Mucosa of rectum (tissue), 2 donors: ENCODE measurements at regions not wholly inside any gene's neighbourhood (a gene's known extent, or its start where the extent isn't known, plus 50 kb on each side); places are given as distances from the start of the nearest gene placed in this dataset.
"Not testable (repeated sequence)": the region's sequence is repeated elsewhere in the genome, so short reads cannot be mapped to it uniquely, and the experiment has no call there.

Source experiments
- H3K27ac ChIP-seq, 2 donors: one replicate each; pipeline ENCODE4 v1.7.0; 2013; ENCODE audit warnings: inconsistent platforms in 2 of 2, low read depth in 2 of 2, low read length in 2 of 2
- H3K27me3 ChIP-seq, 2 donors: one replicate each; pipeline ENCODE4 v1.7.0; 2013; ENCODE audit warnings: low read length in 2 of 2; ENCODE audit not compliant: control insufficient read depth in 2 of 2, insufficient read depth in 2 of 2
- H3K36me3 ChIP-seq, 2 donors: one replicate each; pipeline ENCODE4 v1.7.0; 2013; ENCODE audit warnings: low read length in 2 of 2; ENCODE audit not compliant: control insufficient read depth in 2 of 2, insufficient read depth in 2 of 2
- H3K4me1 ChIP-seq, 2 donors: one replicate each; pipeline ENCODE4 v1.7.0; 2013; ENCODE audit warnings: low read length in 2 of 2, mild to moderate bottlenecking in 1 of 2; ENCODE audit not compliant: control insufficient read depth in 2 of 2, insufficient read depth in 2 of 2
- H3K4me3 ChIP-seq, 2 donors: one replicate each; pipeline ENCODE4 v1.7.0; 2013; ENCODE audit warnings: low read length in 2 of 2
- H3K9ac ChIP-seq, 2 donors: one replicate each; pipeline ENCODE4 v1.7.0; 2013; ENCODE audit warnings: low read length in 2 of 2, low read depth in 1 of 2, mild to moderate bottlenecking in 1 of 2
- H3K9me3 ChIP-seq, 2 donors: one replicate each; pipeline ENCODE4 v1.7.0; 2013; ENCODE audit warnings: low read length in 2 of 2; ENCODE audit not compliant: control insufficient read depth in 2 of 2
- donor health status: healthy.
- donor health status: Normal muscosa, but diverticular disease.

DNA sequence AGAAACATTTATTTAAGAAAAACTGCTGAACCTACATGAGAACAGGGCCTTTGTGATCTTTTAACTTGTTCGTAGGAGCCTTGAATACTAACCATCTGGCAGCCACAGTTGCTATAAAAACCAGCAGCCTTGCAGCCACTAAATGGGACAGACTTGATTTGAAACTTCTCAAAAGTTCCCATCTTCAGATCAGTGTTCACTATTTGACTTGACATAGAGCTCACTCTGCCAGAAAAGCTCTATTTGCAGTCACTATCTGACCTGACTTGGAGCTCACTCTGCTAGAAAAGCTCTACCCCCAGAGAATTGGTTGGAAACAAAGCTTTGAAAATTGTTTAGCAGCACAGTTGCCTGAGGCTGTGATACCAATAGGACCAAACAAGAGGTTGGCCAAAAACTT, 119.3 kb upstream of the F13A1 start:
- Histone ChIP-seq H3K4me1 (no peaks in the 10 kb centered on the region), H3K4me3 (no peak overlapping the region), H3K27ac (no peak overlapping the region), H3K9me3 (no peaks in the 10 kb centered on the region), H3K27me3 (no peaks in the 10 kb centered on the region), H3K36me3 (no peaks in the 10 kb centered on the region), H3K9ac (no peak overlapping the region)

- H3K36me3 ChIP-seq: no peaks in the 10 kb centered on the region
- H3K27me3 ChIP-seq: no peaks in the 10 kb centered on the region
- H3K4me3 ChIP-seq: no peak overlapping the region
- H3K9ac ChIP-seq: no peak overlapping the region
- H3K27ac ChIP-seq: no peak overlapping the region
- H3K9me3 ChIP-seq: no peaks in the 10 kb centered on the region
- H3K4me1 ChIP-seq: no peaks in the 10 kb centered on the region
Observed at GRCh38 chr6:6452002-6452401, 131.5 kb upstream of the F13A1 start.

- Histone ChIP-seq H3K36me3 (no peaks in the 10 kb centered on the region), H3K27ac (no peak overlapping the region), H3K4me1 (no peaks in the 10 kb centered on the region), H3K27me3 (no peaks in the 10 kb centered on the region), H3K9me3 (no peaks in the 10 kb centered on the region), H3K4me3 (no peak overlapping the region), H3K9ac (no peak overlapping the region)
Observed at GRCh38 chr6:6453186-6453585, 132.7 kb upstream of the F13A1 start.

DNA sequence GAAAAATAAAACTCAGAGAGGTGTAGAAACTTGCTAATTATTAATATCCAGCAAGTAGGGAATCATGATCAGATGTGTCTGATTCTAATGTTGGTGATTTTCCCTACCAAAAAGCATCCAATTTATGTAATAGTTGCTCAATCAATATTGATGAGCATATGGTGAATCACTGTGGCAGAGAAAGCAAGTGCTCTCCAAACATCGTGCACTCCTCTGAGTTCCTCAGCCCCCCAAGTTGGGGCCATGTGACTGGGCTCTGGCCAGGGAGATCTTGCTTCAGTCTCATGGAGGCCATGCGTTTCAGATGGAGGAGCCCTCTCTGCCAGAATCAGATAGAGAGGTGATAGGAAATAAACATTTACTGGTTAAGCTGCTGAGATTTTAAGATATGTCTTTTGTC, 133.2 kb upstream of the LY86 start:
- Histone ChIP-seq H3K9me3 (no peaks in the 10 kb centered on the region), H3K9ac (no peak overlapping the region), H3K4me3 (no peak overlapping the region), H3K4me1 (no peaks in the 10 kb centered on the region), H3K36me3 (no peaks in the 10 kb centered on the region), H3K27me3 (no peaks in the 10 kb centered on the region), H3K27ac (no peak overlapping the region)

GRCh38 chr6:6458172-6458571, 130.3 kb upstream of the LY86 start:
- H3K4me3 ChIP-seq: no peak overlapping the region
- H3K9ac ChIP-seq: no peak overlapping the region
- no peaks in the 10 kb centered on the region for H3K36me3 ChIP-seq
- no peaks in the 10 kb centered on the region for H3K9me3 ChIP-seq
- no peaks in the 10 kb centered on the region for H3K27me3 ChIP-seq
- H3K27ac ChIP-seq: no peak overlapping the region
- no peaks in the 10 kb centered on the region for H3K4me1 ChIP-seq

- H3K27me3 ChIP-seq, H3K27ac ChIP-seq, H3K9ac ChIP-seq, H3K4me3 ChIP-seq, H3K9me3 ChIP-seq, H3K4me1 ChIP-seq, H3K36me3 ChIP-seq: not testable (repeated sequence)
Observed at GRCh38 chr6:6459963-6460362, 128.6 kb upstream of the LY86 start.

- H3K27me3 ChIP-seq: no peaks in the 10 kb centered on the region
- H3K9ac ChIP-seq: no peak overlapping the region
- H3K9me3 ChIP-seq: no peaks in the 10 kb centered on the region
- H3K4me3 ChIP-seq: no peak overlapping the region
- H3K4me1 ChIP-seq: no peaks in the 10 kb centered on the region
- no peaks in the 10 kb centered on the region for H3K36me3 ChIP-seq
- no peak overlapping the region for H3K27ac ChIP-seq
Observed at GRCh38 chr6:6460416-6460815, 128.1 kb upstream of the LY86 start.

DNA sequence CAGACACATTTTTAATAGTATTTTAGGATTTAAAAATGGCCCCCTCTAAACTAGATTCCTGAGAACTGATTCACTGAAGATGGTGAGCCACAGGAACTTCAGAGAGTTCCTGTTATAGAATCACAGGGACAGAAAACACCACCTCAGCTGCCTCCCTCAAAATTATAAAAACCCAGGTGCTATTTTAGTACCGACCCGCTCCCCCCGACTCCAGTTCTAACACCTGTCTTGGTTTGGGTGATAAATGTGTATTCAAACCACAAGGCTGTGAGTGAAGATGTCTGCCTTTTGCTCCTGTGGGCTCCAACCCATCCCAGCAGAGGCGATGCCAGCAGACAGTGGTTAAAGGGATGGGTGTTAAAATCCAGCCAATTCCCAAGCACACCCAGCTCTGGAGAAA, 127.4 kb upstream of the LY86 start:
- no peak overlapping the region for H3K27ac ChIP-seq
- H3K27me3 ChIP-seq: no peaks in the 10 kb centered on the region
- H3K9ac ChIP-seq: no peak overlapping the region
- no peaks in the 10 kb centered on the region for H3K4me1 ChIP-seq
- no peaks in the 10 kb centered on the region for H3K36me3 ChIP-seq
- no peaks in the 10 kb centered on the region for H3K9me3 ChIP-seq
- H3K4me3 ChIP-seq: no peak overlapping the region

DNA sequence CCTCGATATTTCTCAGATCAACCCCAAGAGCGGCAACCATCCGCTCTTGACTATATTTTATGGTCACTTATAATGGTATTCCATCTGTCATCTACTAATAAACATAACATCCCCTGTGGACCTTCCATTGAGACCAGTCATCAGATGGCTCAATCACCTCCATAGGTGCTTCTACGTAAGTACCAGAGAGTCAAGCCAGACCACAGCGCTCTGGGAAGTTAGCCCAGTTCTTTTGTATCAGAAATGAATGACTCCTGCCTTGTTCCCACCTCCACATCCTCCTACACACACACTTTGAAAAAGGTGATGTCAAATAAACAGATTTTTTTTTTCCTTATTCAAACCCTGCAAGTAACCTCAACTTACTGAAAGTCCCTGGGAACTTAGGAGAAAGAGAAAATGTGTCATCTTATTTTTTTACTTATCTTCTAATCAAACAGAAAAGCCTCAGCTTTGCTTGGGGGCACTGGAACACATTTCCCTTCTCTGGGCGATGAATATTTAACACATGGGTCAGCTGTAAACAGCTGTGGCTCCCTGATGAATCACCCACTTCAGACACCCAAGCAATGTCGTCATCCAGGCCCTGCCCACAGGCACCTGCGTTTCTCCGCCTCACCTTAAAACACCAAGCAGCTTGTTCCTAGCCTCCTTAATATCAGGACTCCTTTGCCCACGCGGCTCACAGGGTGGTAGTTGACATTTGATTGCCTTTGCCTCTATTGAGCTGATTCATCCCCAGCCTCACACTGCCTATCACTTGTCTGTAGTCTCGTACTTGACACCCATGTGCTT, 121.4 kb upstream of the LY86 start:
- no peaks in the 10 kb centered on the region for H3K27me3 ChIP-seq
- no peak overlapping the region for H3K27ac ChIP-seq
- no peaks in the 10 kb centered on the region for H3K9me3 ChIP-seq
- H3K36me3 ChIP-seq: no peaks in the 10 kb centered on the region
- H3K9ac ChIP-seq: no peak overlapping the region
- H3K4me3 ChIP-seq: no peak overlapping the region
- H3K4me1 ChIP-seq: no peaks in the 10 kb centered on the region

DNA sequence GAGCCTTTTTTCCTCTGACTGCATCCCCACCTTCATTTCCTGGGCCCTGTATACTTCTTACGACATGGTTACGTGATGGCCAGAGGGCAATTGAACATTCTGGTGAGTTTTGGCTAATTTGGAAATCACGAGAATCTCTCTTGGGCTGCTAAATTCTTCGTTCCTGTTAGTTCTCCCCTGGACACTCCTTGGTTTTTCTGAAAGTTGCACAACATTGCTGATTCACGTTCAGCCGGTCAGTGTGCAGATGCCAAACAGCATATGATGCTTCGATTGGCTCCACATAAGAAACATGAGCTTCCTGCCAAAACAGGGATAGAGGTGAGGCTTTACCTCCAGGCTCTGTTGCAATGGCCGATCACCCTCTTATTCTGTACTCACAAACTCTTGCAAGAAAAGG, 119.4 kb upstream of the LY86 start:
- no peaks in the 10 kb centered on the region for H3K27me3 ChIP-seq
- no peak overlapping the region for H3K4me3 ChIP-seq
- no peak overlapping the region for H3K27ac ChIP-seq
- H3K4me1 ChIP-seq: no peaks in the 10 kb centered on the region
- H3K9me3 ChIP-seq: no peaks in the 10 kb centered on the region
- H3K9ac ChIP-seq: no peak overlapping the region
- H3K36me3 ChIP-seq: no peaks in the 10 kb centered on the region

DNA sequence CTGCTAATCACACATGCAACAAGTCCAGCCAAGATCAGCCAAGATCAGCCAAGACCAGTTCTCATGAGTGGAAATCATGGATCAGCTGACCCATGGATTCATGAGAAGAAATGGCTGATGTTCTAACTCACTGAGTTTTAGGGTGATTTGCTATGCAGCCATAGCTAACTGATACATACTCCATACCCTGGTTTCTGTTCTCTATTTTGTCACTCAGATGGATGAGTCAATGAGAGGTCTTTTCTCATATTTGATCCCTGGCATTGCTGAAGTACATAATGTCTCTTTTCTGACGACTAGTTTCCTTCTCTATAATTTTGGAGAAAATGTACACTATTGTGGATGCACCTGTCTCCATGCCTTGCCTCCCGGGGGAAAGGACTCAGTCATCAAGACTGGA, 118.4 kb upstream of the LY86 start:
- Histone ChIP-seq H3K36me3 (no peaks in the 10 kb centered on the region), H3K4me1 (no peaks in the 10 kb centered on the region), H3K4me3 (no peak overlapping the region), H3K9me3 (no peaks in the 10 kb centered on the region), H3K27me3 (no peaks in the 10 kb centered on the region), H3K27ac (no peak overlapping the region), H3K9ac (no peak overlapping the region)
